ENCODE measurements at regions not wholly inside any gene's neighbourhood (a gene's known extent, or its start where the extent isn't known, plus 50 kb on each side); places are given as distances from the start of the nearest gene placed in this dataset.

DNA sequence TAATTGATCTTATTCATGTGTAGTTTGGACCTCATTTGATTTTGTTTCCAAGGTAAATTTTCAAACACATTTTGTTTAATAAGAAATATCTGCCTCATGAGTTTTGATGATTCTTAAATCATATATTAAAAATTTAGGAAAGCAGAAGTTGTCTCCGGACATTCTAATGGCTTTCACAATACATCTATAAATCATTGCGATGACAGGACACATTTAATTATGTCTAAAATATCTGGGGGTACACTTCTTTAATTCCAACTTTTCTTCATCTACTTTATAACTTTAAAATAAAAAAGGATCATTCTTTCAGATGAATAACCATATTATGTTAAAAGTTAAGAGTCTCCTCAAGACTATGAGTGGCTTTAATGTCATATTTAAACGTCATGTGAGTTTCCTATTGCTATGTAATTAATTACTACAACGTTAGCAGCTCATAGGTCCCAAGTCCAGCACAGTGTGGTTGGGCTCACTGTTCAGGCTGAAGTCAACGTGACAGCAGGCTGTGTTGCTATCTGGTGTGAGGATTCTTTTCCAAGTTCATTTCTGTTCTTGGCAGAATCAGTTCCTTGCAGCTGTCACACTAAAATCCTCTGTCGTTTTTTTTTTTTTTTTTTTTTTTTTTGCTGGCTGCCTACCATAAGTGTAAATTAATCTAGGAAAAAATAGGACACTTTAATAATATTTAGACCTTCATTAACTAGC lies 893.5 kb downstream of the LTN1 start:
- Mint-ChIP-seq H3K9me3 (ENCODE audit: low read depth, unreplicated experiment) (no peaks in the 10 kb centered on the region), H3K27me3 (ENCODE audit: unreplicated experiment) (no peaks in the 10 kb centered on the region), H3K4me3 (ENCODE audit: low read depth, unreplicated experiment) (no peak overlapping the region), H3K27ac (ENCODE audit: unreplicated experiment) (no peak overlapping the region), H3K36me3 (ENCODE audit: insufficient read depth, unreplicated experiment) (no peaks in the 10 kb centered on the region), H3K4me1 (ENCODE audit: low read depth, unreplicated experiment) (no peaks in the 10 kb centered on the region)
- intact Hi-C loops (cut with micrococcal nuclease; ENCODE audit: unreplicated experiment) = no loop called here
- no TSS peak for BruUV-seq (replicated peaks)
- no peak for DNase-seq
- CTCF ChIA-PET = interaction anchor here (0.6 to 0.7 kb wide), 2 partner anchors 8 to 288 kb away, joined by 5 to 8 read pairs; no protein-coding TSS in a partner anchor
- TF ChIP-seq CTCF (IDR thresholded peaks at IDR 0.05; ENCODE audit: unreplicated experiment) = no peak

GRCh38 chr21:28091466-28091865 lies 901.2 kb downstream of the LTN1 start:
- Mint-ChIP-seq H3K27ac (ENCODE audit: unreplicated experiment) (no peak overlapping the region), H3K4me3 (ENCODE audit: low read depth, unreplicated experiment) (no peak overlapping the region), H3K27me3 (ENCODE audit: unreplicated experiment) (no peaks in the 10 kb centered on the region), H3K9me3 (ENCODE audit: low read depth, unreplicated experiment) (no peaks in the 10 kb centered on the region), H3K36me3 (ENCODE audit: insufficient read depth, unreplicated experiment) (no peaks in the 10 kb centered on the region), H3K4me1 (ENCODE audit: low read depth, unreplicated experiment) (peaks cover 18% of the 10 kb centered on the region)
- intact Hi-C loops (cut with micrococcal nuclease; ENCODE audit: unreplicated experiment) = no loop called here
- DNase-seq = no peak
- TF ChIP-seq CTCF (IDR thresholded peaks at IDR 0.05; ENCODE audit: unreplicated experiment) = no peak
- CTCF ChIA-PET = interaction anchor here (0.6 kb wide), 1 partner anchor 55 kb away, joined by 3 read pairs; no protein-coding TSS in a partner anchor
- no TSS peak for BruUV-seq (replicated peaks)

GRCh38 chr21:28090546-28090945 lies 902.1 kb downstream of the LTN1 start:
- BruUV-seq (replicated peaks) = no TSS peak

More at GRCh38 chr21:28090546-28090945, 902.1 kb downstream of the LTN1 start:
- intact Hi-C loops (cut with micrococcal nuclease; ENCODE audit: unreplicated experiment) = no loop called here
- TF ChIP-seq CTCF (IDR thresholded peaks at IDR 0.05; ENCODE audit: unreplicated experiment) = no peak
- Mint-ChIP-seq H3K4me1 (ENCODE audit: low read depth, unreplicated experiment) (peaks cover 18% of the 10 kb centered on the region), H3K4me3 (ENCODE audit: low read depth, unreplicated experiment) (peak overlapping the region; percentile 55), H3K9me3 (ENCODE audit: low read depth, unreplicated experiment) (no peaks in the 10 kb centered on the region), H3K27me3 (ENCODE audit: unreplicated experiment) (no peaks in the 10 kb centered on the region), H3K36me3 (ENCODE audit: insufficient read depth, unreplicated experiment) (no peaks in the 10 kb centered on the region), H3K27ac (ENCODE audit: unreplicated experiment) (peak overlapping the region; percentile 91)
- no peak for DNase-seq
- CTCF ChIA-PET = interaction anchor here (0.5 to 1.3 kb wide), 4 partner anchors 9 to 655 kb away, joined by 3 to 8 read pairs (median 4); no protein-coding TSS in a partner anchor
